SK-N-SH treated with all-trans-retinoic acid at 6 μM for 48 hours (cell line): ENCODE measurements at regions not wholly inside any gene's neighbourhood (a gene's known extent, or its start where the extent isn't known, plus 50 kb on each side); places are given as distances from the start of the nearest gene placed in this dataset.
A peak's percentile ranks its signal among the peaks of the same experiment; 100 is the strongest.

Experiments used
- ATAC-seq: fragments of 200-7000 bp; cut with Tn5 transposase; 3 replicates; pipeline ENCODE4 v1.9.1; 2020; ENCODE audit warnings: mild to moderate bottlenecking, moderate library complexity
- ARNTL ChIP-seq: fragments of 450-650 bp; formaldehyde crosslinking; IDR thresholded peaks from 2 replicates; pipeline ENCODE4 v1.5.0; 2020; ENCODE audit warnings: low read depth, mild to moderate bottlenecking, moderate library complexity, borderline replicate concordance
- BACH2 ChIP-seq: fragments of 250-450 bp; sonication (Bioruptor Pico); IDR thresholded peaks from 2 replicates; pipeline ENCODE4 v1.9.0; 2021; ENCODE audit warnings: mild to moderate bottlenecking, borderline replicate concordance
- ESRRG ChIP-seq: fragments of 250-450 bp; sonication (Bioruptor Pico); IDR thresholded peaks from 2 replicates; pipeline ENCODE4 v1.6.1; 2021; ENCODE audit warnings: mild to moderate bottlenecking
- ISL1 ChIP-seq: fragments of 250-450 bp; sonication (Bioruptor Pico); IDR thresholded peaks from 2 replicates; pipeline ENCODE4 v2.1.2; 2022; ENCODE audit warnings: mild to moderate bottlenecking, moderate library complexity
- OSR1 ChIP-seq: fragments of 250-450 bp; sonication (Bioruptor Pico); IDR thresholded peaks from 2 replicates; pipeline ENCODE4 v1.8.0; 2022; ENCODE audit warnings: moderate library complexity, mild to moderate bottlenecking, inconsistent platforms
- PATZ1 ChIP-seq: fragments of 250-450 bp; sonication (Bioruptor Pico); IDR thresholded peaks from 2 replicates; pipeline ENCODE4 v1.8.0; 2020; ENCODE audit warnings: mild to moderate bottlenecking, moderate library complexity, borderline replicate concordance
- POU6F1 ChIP-seq: fragments of 250-450 bp; sonication (Bioruptor Pico); IDR thresholded peaks from 2 replicates; pipeline ENCODE4 v1.8.0; 2021; ENCODE audit warnings: low read depth, mild to moderate bottlenecking, moderate library complexity, borderline replicate concordance
- PPARA ChIP-seq: fragments of 250-450 bp; sonication (Bioruptor Pico); IDR thresholded peaks from 2 replicates; pipeline ENCODE4 v1.5.0; 2020; ENCODE audit warnings: mild to moderate bottlenecking, borderline replicate concordance
- RARB ChIP-seq: fragments of 250-450 bp; sonication (Bioruptor Pico); IDR thresholded peaks from 2 replicates; pipeline ENCODE4 v1.8.0; 2021; ENCODE audit warnings: mild to moderate bottlenecking, moderate library complexity
- SNAI2 ChIP-seq: fragments of 250-450 bp; sonication (Bioruptor Pico); IDR thresholded peaks from 2 replicates; pipeline ENCODE4 v1.5.0; 2020; ENCODE audit warnings: mild to moderate bottlenecking, moderate library complexity
- TCF4 ChIP-seq: fragments of 250-450 bp; sonication (Bioruptor Pico); IDR thresholded peaks from 2 replicates; pipeline ENCODE4 v1.8.0; 2021; ENCODE audit warnings: mild to moderate bottlenecking, moderate library complexity, borderline replicate concordance
- TOX ChIP-seq: fragments of 250-450 bp; sonication (Bioruptor Pico); IDR thresholded peaks from 2 replicates; pipeline ENCODE4 v1.8.0; 2021; ENCODE audit warnings: mild to moderate bottlenecking, moderate library complexity, borderline replicate concordance
- ZC3H10 ChIP-seq: fragments of 250-450 bp; sonication (Bioruptor Pico); IDR thresholded peaks from 2 replicates; pipeline ENCODE4 v1.5.1; 2021; ENCODE audit warnings: mild to moderate bottlenecking, moderate library complexity
- ZFP3 ChIP-seq: fragments of 250-450 bp; sonication (Bioruptor Pico); IDR thresholded peaks from 2 replicates; pipeline ENCODE4 v1.5.0; 2020; ENCODE audit warnings: mild to moderate bottlenecking, moderate library complexity
- ZFP30 ChIP-seq: fragments of 450-650 bp; formaldehyde crosslinking; IDR thresholded peaks from 2 replicates; pipeline ENCODE4 v1.5.0; 2022; ENCODE audit warnings: mild to moderate bottlenecking, moderate library complexity
- ZNF565 ChIP-seq: fragments of 450-650 bp; formaldehyde crosslinking; conservative IDR thresholded peaks from 2 replicates; pipeline ENCODE4 v1.5.0; 2020; ENCODE audit warnings: low read depth, mild to moderate bottlenecking, moderate library complexity
- ZNF70 ChIP-seq: fragments of 450-650 bp; formaldehyde crosslinking; IDR thresholded peaks from 2 replicates; pipeline ENCODE4 v1.5.0; 2020; ENCODE audit warnings: mild to moderate bottlenecking, moderate library complexity
- ZNF8 ChIP-seq: fragments of 450-650 bp; formaldehyde crosslinking; IDR thresholded peaks from 2 replicates; pipeline ENCODE4 v1.5.0; 2020; ENCODE audit warnings: mild to moderate bottlenecking, moderate library complexity
- TF ChIP-seq, protein P1 (sequence below): fragments of 250-450 bp; sonication (Bioruptor Pico); IDR thresholded peaks from 2 replicates; pipeline ENCODE4 v1.5.0; 2020; ENCODE audit warnings: mild to moderate bottlenecking, moderate library complexity
- TF ChIP-seq, protein P2 (sequence below): fragments of 250-450 bp; sonication (Bioruptor Pico); IDR thresholded peaks from 2 replicates; pipeline ENCODE4 v1.5.1; 2020; ENCODE audit warnings: low read depth, mild to moderate bottlenecking, moderate library complexity

DNA sequence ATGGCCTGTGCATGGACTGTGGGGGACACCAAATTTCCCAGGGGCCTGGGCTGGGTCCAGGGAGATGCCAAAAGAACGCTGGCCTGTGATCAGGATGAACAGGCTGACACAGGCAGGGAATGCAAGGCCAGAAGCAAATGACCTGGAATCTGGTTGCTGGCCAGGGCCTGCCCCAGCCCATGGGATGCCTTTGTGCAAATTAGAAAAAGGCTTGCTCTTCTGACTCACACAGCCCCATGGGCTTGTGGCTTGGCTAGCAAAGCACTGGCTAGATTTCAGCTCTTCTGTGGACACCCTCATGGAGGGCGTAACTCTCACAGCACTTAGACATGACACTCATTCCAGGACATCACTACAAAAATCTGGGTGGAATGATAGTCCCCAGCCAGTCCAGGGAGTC lies 356.0 kb downstream of the SHQ1 start:
- TF ChIP-seq ESRRG (CRISPR knock-in tag): no peak
- no peak for TF ChIP-seq ZC3H10 (CRISPR knock-in tag)
- TF ChIP-seq ISL1 (CRISPR knock-in tag): no peak
- TF ChIP-seq BACH2: no peak
- peak; percentile 96 for ATAC-seq

- no peak for ATAC-seq
- TF ChIP-seq ISL1 (CRISPR knock-in tag): no peak
- TF ChIP-seq TCF4 (CRISPR knock-in tag): no peak
- TF ChIP-seq ZNF565 (CRISPR knock-in tag): no peak
- TF ChIP-seq RARB (CRISPR knock-in tag): no peak
- TF ChIP-seq PPARA: no peak
- TF ChIP-seq SNAI2 (CRISPR knock-in tag): no peak
- no peak for TF ChIP-seq TOX (CRISPR knock-in tag)
- TF ChIP-seq ARNTL (CRISPR knock-in tag): no peak
- no peak for TF ChIP-seq PATZ1 (CRISPR knock-in tag)
- no peak for TF ChIP-seq ESRRG (CRISPR knock-in tag)
- no peak for TF ChIP-seq ZFP30 (CRISPR knock-in tag)
- TF ChIP-seq ZNF8 (CRISPR knock-in tag): no peak
- TF ChIP-seq BACH2: no peak
- TF ChIP-seq, protein P1, sequence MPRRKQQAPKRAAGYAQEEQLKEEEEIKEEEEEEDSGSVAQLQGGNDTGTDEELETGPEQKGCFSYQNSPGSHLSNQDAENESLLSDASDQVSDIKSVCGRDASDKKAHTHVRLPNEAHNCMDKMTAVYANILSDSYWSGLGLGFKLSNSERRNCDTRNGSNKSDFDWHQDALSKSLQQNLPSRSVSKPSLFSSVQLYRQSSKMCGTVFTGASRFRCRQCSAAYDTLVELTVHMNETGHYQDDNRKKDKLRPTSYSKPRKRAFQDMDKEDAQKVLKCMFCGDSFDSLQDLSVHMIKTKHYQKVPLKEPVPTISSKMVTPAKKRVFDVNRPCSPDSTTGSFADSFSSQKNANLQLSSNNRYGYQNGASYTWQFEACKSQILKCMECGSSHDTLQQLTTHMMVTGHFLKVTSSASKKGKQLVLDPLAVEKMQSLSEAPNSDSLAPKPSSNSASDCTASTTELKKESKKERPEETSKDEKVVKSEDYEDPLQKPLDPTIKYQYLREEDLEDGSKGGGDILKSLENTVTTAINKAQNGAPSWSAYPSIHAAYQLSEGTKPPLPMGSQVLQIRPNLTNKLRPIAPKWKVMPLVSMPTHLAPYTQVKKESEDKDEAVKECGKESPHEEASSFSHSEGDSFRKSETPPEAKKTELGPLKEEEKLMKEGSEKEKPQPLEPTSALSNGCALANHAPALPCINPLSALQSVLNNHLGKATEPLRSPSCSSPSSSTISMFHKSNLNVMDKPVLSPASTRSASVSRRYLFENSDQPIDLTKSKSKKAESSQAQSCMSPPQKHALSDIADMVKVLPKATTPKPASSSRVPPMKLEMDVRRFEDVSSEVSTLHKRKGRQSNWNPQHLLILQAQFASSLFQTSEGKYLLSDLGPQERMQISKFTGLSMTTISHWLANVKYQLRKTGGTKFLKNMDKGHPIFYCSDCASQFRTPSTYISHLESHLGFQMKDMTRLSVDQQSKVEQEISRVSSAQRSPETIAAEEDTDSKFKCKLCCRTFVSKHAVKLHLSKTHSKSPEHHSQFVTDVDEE (CRISPR knock-in tag): no peak
- TF ChIP-seq ZNF70: no peak
- no peak for TF ChIP-seq POU6F1 (CRISPR knock-in tag)
- TF ChIP-seq, protein P2, sequence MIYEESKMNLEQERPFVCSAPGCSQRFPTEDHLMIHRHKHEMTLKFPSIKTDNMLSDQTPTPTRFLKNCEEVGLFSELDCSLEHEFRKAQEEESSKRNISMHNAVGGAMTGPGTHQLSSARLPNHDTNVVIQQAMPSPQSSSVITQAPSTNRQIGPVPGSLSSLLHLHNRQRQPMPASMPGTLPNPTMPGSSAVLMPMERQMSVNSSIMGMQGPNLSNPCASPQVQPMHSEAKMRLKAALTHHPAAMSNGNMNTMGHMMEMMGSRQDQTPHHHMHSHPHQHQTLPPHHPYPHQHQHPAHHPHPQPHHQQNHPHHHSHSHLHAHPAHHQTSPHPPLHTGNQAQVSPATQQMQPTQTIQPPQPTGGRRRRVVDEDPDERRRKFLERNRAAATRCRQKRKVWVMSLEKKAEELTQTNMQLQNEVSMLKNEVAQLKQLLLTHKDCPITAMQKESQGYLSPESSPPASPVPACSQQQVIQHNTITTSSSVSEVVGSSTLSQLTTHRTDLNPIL (CRISPR knock-in tag): no peak
- TF ChIP-seq ZFP3 (CRISPR knock-in tag): no peak
- TF ChIP-seq OSR1 (CRISPR knock-in tag): no peak
Observed at GRCh38 chr3:72490688-72491435, 357.4 kb downstream of the SHQ1 start.

- no peak for ATAC-seq
- no peak for TF ChIP-seq OSR1 (CRISPR knock-in tag)
- TF ChIP-seq ZNF8 (CRISPR knock-in tag): no peak
- TF ChIP-seq SNAI2 (CRISPR knock-in tag): no peak
- no peak for TF ChIP-seq ZFP3 (CRISPR knock-in tag)
Observed at GRCh38 chr3:72489901-72490300, 358.3 kb downstream of the SHQ1 start.

DNA sequence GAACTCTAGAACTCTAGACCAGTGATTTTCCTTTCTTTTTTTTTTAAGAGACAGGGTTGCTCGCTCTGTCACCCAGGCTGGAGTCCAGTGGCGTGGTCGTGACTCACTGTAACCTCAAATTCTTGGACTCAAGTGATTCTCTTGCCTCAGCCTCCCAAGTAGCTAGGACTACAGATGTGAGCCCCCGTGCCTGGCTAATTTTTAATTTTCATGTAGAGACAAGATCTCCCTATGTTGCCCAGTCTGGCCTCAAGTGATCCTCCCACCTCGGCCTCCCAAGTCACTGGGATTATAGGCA lies 359.6 kb downstream of the SHQ1 start:
- TF ChIP-seq, protein P1 (CRISPR knock-in tag): no peak
- TF ChIP-seq TOX (CRISPR knock-in tag) (no peak), PATZ1 (CRISPR knock-in tag) (no peak), PPARA (no peak), ZFP3 (CRISPR knock-in tag) (no peak), ZNF565 (CRISPR knock-in tag) (no peak), BACH2 (no peak), RARB (CRISPR knock-in tag) (no peak), OSR1 (CRISPR knock-in tag) (no peak), ZC3H10 (CRISPR knock-in tag) (no peak), ARNTL (CRISPR knock-in tag) (no peak)
- TF ChIP-seq, protein P2 (CRISPR knock-in tag): no peak
- no peak for ATAC-seq
